ENCODE measurements at regions not wholly inside any gene's neighbourhood (a gene's known extent, or its start where the extent isn't known, plus 50 kb on each side); places are given as distances from the start of the nearest gene placed in this dataset.

- no peak for TF ChIP-seq CTCF (IDR thresholded peaks at IDR 0.05; ENCODE audit: extremely low read depth in 1 of 2, insufficient read depth in 1 of 2, low read depth in 1 of 2, low read length in 2 of 2)
- TF ChIP-seq POLR2A (IDR thresholded peaks at IDR 0.05; ENCODE audit: low read depth, low read length) = no peak
Observed at GRCh38 chr5:21221616-21222015, 1233.6 kb upstream of the CDH18 start.

Measured in endothelial cell of umbilical vein (primary cell).